ENCODE measurements at regions not wholly inside any gene's neighbourhood (a gene's known extent, or its start where the extent isn't known, plus 50 kb on each side); places are given as distances from the start of the nearest gene placed in this dataset.

- H3K36me3 ChIP-seq: no peaks in the 10 kb centered on the region
- DNase-seq (ENCODE audit: low spot score) (no peak), ATAC-seq (ENCODE audit: insufficient number of reproducible peaks, low FRiP score, low read depth) (no peak)
- no peaks in the 10 kb centered on the region for H3K27me3 ChIP-seq (replicated peaks; ENCODE audit: insufficient read depth)
- H3K9me3 ChIP-seq: no peaks in the 10 kb centered on the region
- TF ChIP-seq CTCF (IDR thresholded peaks at IDR 0.05): no peak
- no peaks in the 10 kb centered on the region for H3K4me1 ChIP-seq (ENCODE audit: control insufficient read depth in 1 of 2, low read depth in 2 of 2)
- H3K4me3 ChIP-seq: no peak overlapping the region
- no peak overlapping the region for H3K27ac ChIP-seq
Observed at GRCh38 chr3:168925568-168925967, 737.9 kb downstream of the MECOM start.

DNA sequence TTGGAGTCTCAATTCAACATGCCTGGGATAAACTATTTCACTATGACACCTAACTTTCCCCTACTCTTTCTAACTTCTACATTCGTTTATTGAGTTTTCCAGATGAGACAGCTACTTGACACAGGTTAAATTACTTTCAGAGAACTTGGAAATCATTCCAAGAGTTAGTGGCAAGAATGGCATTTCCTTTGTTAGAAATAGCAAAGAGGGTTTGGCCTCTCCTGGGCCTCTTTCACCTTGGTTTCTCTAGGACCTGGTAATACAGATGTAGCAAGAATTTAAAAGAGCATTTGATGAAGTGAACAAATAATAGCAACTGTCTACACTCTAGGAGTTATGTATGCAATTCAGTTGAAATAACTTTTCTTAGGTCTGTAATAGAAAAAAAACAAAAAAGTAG lies 748.9 kb downstream of the MECOM start:
- Histone ChIP-seq H3K36me3 (no peaks in the 10 kb centered on the region), H3K9me3 (no peaks in the 10 kb centered on the region), H3K4me3 (no peak overlapping the region), H3K27me3 (replicated peaks; ENCODE audit: insufficient read depth) (no peaks in the 10 kb centered on the region), H3K27ac (no peak overlapping the region), H3K4me1 (ENCODE audit: control insufficient read depth in 1 of 2, low read depth in 2 of 2) (peaks cover 0 to 3% of the 10 kb centered on the region in 2 donors)
- no peak for DNase-seq (ENCODE audit: low spot score)
- ATAC-seq (ENCODE audit: insufficient number of reproducible peaks, low FRiP score, low read depth): no peak
- no peak for TF ChIP-seq CTCF (IDR thresholded peaks at IDR 0.05)

- no peaks in the 10 kb centered on the region for H3K36me3 ChIP-seq
- DNase-seq (ENCODE audit: low spot score): no peak
- H3K9me3 ChIP-seq: no peaks in the 10 kb centered on the region
- H3K27ac ChIP-seq: no peak overlapping the region
- H3K4me1 ChIP-seq (ENCODE audit: control insufficient read depth in 1 of 2, low read depth in 2 of 2): no peaks in the 10 kb centered on the region
- no peaks in the 10 kb centered on the region for H3K27me3 ChIP-seq (replicated peaks; ENCODE audit: insufficient read depth)
- no peak overlapping the region for H3K4me3 ChIP-seq
- no peak for ATAC-seq (ENCODE audit: insufficient number of reproducible peaks, low FRiP score, low read depth)
- TF ChIP-seq CTCF (IDR thresholded peaks at IDR 0.05): no peak
Observed at GRCh38 chr3:168909260-168909659, 754.3 kb downstream of the MECOM start.

DNA sequence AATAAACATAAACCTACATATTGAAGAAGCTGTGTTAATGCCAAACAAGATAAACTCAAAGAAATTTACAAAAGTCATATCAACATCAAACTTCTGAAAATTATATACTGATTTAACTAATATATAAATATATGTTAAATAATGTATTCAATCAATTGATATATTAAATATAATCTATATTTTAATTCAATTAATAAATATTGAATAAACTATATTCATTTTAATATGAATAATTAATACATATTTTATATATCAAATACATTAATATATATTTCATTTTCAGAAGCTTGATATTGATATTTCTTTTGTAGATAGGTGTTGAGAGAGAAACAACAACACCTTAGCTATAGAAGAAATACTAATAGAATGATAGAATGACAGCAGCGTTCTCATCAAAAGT lies 768.1 kb downstream of the MECOM start:
- no peaks in the 10 kb centered on the region for H3K27me3 ChIP-seq (replicated peaks; ENCODE audit: insufficient read depth)
- no peaks in the 10 kb centered on the region for H3K36me3 ChIP-seq
- DNase-seq (ENCODE audit: low spot score) (no peak), ATAC-seq (ENCODE audit: insufficient number of reproducible peaks, low FRiP score, low read depth) (no peak)
- H3K27ac ChIP-seq: no peak overlapping the region
- no peak for TF ChIP-seq CTCF (IDR thresholded peaks at IDR 0.05)
- H3K4me3 ChIP-seq: no peak overlapping the region
- peaks cover 3% of the 10 kb centered on the region for H3K9me3 ChIP-seq
- no peaks in the 10 kb centered on the region for H3K4me1 ChIP-seq (ENCODE audit: control insufficient read depth in 1 of 2, low read depth in 2 of 2)

DNA sequence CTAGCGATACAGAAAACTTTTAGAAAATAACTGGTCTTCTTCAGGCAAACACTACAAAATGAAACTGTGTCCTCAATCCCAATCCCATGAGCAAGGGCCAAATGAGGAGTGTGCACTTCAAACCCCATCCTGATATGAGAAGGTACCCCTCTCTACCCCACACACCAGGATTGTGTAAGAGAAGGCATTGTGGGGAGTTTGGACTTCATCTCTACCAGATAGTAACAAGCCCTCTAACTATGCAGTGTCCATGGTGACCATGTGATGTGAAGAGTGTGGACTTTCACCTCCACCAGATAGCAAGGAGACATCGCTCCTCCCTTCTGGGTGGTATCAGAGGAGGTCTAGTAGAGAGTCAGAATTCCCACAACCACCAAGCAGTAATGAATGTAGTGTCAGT lies 769.3 kb downstream of the MECOM start:
- H3K9me3 ChIP-seq: peaks cover 3% of the 10 kb centered on the region
- no peak for ATAC-seq (ENCODE audit: insufficient number of reproducible peaks, low FRiP score, low read depth)

More for the DNA sequence above, 769.3 kb downstream of the MECOM start:
- no peaks in the 10 kb centered on the region for H3K4me1 ChIP-seq (ENCODE audit: control insufficient read depth in 1 of 2, low read depth in 2 of 2)
- no peak for TF ChIP-seq CTCF (IDR thresholded peaks at IDR 0.05)
- no peak overlapping the region for H3K4me3 ChIP-seq
- no peak overlapping the region for H3K27ac ChIP-seq
- no peaks in the 10 kb centered on the region for H3K36me3 ChIP-seq
- H3K27me3 ChIP-seq (replicated peaks; ENCODE audit: insufficient read depth): no peaks in the 10 kb centered on the region
- no peak for DNase-seq (ENCODE audit: low spot score)
